ENCODE measurements at regions not wholly inside any gene's neighbourhood (a gene's known extent, or its start where the extent isn't known, plus 50 kb on each side); places are given as distances from the start of the nearest gene placed in this dataset.
"Not testable (repeated sequence)": the region's sequence is repeated elsewhere in the genome, so short reads cannot be mapped to it uniquely, and the experiment has no call there.

DNA sequence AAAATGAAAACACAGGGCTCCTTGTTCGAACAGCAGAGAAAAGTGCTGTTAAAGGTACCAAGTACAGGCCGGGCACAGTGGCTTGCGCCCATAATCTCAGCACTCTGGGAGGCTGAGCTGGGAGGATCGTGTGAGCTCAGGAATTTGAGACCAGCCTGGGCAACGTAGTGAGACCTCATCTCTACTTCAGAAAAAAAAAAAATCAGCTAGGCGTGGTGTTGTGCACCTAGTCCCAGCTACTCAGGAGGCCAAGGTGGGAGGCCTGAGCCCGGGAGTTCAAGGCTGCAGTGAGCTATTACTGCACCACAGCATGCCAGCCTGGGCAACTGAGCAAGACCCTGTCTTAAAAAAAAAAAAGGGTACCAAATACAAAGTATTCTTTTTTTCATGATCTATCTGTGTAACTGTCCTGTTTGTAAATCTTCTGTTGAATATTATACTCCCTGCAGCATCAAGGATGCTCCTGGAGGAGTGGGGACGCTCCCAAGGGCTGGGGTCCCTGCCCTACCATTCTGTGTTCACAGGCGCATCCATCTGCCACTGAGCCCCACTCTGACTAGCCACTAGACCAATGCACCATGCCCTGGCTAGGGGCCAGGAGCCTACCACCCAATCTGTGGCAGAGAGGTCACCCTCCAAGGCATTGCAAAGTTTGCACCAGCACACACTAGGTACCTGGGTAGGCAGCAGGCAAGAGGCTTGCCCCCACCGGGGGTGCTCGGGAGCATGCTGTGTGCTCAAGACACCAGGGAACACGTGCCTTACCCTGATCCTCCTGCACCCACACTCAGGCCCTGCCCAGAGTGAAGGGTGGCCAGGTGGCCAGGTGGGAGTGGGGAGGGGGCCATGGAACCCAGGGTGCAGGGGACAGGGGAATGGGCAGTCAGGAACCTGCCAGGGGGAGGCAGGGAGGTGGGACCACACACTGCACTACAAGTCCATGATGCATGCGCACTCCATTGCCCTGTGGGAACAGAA, 67.3 kb upstream of the KMT2C start:
- Histone ChIP-seq H3K27ac (no peak overlapping the region), H3K36me3 (no peaks in the 10 kb centered on the region), H3K4me1 (no peaks in the 10 kb centered on the region), H3K27me3 (no peaks in the 10 kb centered on the region), H3K4me3 (no peak overlapping the region), H3K9me3 (no peaks in the 10 kb centered on the region)
- no peak for DNase-seq
- TF ChIP-seq POLR2A (IDR thresholded peaks at IDR 0.05), result no peak
- no peak for TF ChIP-seq CTCF (IDR thresholded peaks at IDR 0.05)
- intact Hi-C loops (cut with DNase I; ENCODE audit: low total_unique reads), result no loop called here

DNA sequence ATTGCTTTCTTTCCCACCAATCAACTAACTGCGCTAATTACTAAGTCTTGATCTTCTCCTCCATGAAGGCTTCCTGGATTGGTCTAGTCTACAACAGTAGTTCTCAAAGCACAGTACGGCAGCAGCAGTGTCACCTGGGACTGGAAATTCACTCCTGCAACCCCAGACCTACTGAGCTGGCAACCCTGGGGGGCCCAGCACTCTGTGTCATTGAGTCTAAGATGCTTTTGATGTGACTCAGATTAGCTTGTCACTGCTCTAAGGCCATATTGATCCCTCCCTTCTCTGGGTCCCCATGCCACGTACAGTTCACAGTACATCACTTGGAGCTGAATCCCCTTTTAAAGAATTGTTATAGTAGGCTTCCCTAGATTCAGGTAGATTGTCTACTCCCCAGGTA, 65.7 kb upstream of the KMT2C start:
- Histone ChIP-seq H3K4me1 (no peaks in the 10 kb centered on the region), H3K27me3 (no peaks in the 10 kb centered on the region), H3K27ac (no peak overlapping the region), H3K4me3 (no peak overlapping the region), H3K36me3 (no peaks in the 10 kb centered on the region), H3K9me3 (no peaks in the 10 kb centered on the region)
- TF ChIP-seq CTCF (IDR thresholded peaks at IDR 0.05) (no peak), POLR2A (IDR thresholded peaks at IDR 0.05) (no peak)
- DNase-seq, result no peak
- intact Hi-C loops (cut with DNase I; ENCODE audit: low total_unique reads), result no loop called here

DNA sequence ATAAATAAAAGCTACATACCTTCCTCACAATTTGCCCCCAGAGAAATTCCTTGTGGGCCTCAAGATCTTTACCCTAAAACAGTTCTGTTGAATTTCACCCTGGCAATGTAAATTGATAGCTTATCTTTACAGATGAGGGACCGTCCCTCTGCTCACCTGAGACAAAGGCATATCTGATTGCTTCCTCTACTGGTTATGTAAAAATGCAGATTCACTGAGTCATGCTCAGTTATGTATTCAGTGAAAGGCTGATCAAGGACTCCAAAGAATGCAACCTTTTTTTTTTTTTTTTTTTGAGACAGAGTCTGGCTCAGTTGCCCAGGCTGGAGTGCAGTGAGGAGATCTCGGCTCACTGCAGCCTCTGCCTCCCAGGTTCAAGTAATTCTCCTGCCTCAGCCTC, 64.2 kb upstream of the KMT2C start:
- H3K27ac ChIP-seq; H3K27me3 ChIP-seq; H3K9me3 ChIP-seq; intact Hi-C loops (cut with DNase I; ENCODE audit: low total_unique reads); H3K4me3 ChIP-seq; H3K36me3 ChIP-seq; H3K4me1 ChIP-seq; DNase-seq: not testable (repeated sequence)

- intact Hi-C loops (cut with DNase I; ENCODE audit: low total_unique reads), result no loop called here
- no peak overlapping the region for H3K27ac ChIP-seq
- no peaks in the 10 kb centered on the region for H3K27me3 ChIP-seq
- no peaks in the 10 kb centered on the region for H3K4me1 ChIP-seq
- H3K36me3 ChIP-seq, result no peaks in the 10 kb centered on the region
- H3K9me3 ChIP-seq, result peaks cover 0 to 4% of the 10 kb centered on the region in 2 donors
- no peak for DNase-seq
- no peak for TF ChIP-seq POLR2A (IDR thresholded peaks at IDR 0.05)
- no peak overlapping the region for H3K4me3 ChIP-seq
These were observed 60.1 kb upstream of the KMT2C start for GRCh38 chr7:152495867-152496266.

DNA sequence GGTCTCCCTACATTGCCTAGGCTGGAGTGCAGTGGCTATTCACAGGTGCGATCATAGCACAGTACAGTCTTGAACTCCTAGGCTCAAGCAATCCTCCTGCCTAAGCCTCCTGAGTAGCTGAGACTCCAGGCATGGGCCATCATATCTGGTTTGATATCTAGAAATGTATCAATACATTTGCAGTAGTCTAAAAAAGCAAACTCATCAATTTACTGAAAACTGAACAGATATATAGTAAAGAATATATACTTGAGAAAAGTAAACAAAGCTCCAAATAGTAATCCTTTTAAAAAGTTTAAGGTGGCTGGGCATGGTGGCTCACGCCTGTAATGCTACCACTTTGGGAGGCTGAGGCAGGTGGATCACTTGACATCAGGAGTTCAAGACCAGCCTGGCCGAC, 57.1 kb upstream of the KMT2C start:
- H3K9me3 ChIP-seq, result peaks cover 0 to 4% of the 10 kb centered on the region in 2 donors
- no peaks in the 10 kb centered on the region for H3K27me3 ChIP-seq
- DNase-seq, result no peak
- no peak overlapping the region for H3K4me3 ChIP-seq
- no peak overlapping the region for H3K27ac ChIP-seq
- TF ChIP-seq CTCF (IDR thresholded peaks at IDR 0.05) (no peak), POLR2A (IDR thresholded peaks at IDR 0.05) (no peak)
- H3K4me1 ChIP-seq, result no peaks in the 10 kb centered on the region
- intact Hi-C loops (cut with DNase I; ENCODE audit: low total_unique reads), result no loop called here
- H3K36me3 ChIP-seq, result no peaks in the 10 kb centered on the region

DNA sequence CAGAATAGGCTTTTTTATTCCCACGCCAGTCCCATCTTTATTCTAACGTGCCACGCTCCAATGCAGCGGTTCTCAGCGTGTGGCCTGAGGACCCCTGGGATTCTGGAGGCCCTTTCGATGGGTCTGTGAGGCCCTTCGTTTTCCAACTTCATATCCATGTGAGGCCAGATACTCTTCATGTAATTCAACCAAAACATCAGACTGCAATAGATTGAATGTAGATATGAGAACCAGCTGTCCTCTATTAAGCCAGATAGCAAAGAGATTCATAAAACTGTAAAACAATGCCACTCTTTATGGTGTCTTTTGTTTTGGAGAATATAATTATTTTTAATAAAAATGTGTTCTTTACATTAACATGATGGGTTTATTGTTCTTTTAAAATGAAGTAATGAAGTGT, 53.2 kb upstream of the KMT2C start:
- no peaks in the 10 kb centered on the region for H3K9me3 ChIP-seq

More for the DNA sequence above, 53.2 kb upstream of the KMT2C start:
- intact Hi-C loops (cut with DNase I; ENCODE audit: low total_unique reads), result no loop called here
- Histone ChIP-seq H3K4me1 (no peaks in the 10 kb centered on the region), H3K27me3 (no peaks in the 10 kb centered on the region), H3K36me3 (no peaks in the 10 kb centered on the region), H3K4me3 (no peak overlapping the region), H3K27ac (no peak overlapping the region)
- no peak for DNase-seq
- TF ChIP-seq POLR2A (IDR thresholded peaks at IDR 0.05), result no peak
- TF ChIP-seq CTCF (IDR thresholded peaks at IDR 0.05), result no peak

Data from uterus (tissue), 3 donors.